Neural progenitor cell (in vitro differentiated cells): ENCODE measurements at regions not wholly inside any gene's neighbourhood (a gene's known extent, or its start where the extent isn't known, plus 50 kb on each side); places are given as distances from the start of the nearest gene placed in this dataset.

Source experiments
- DNase-seq: peaks from one replicate; pipeline ENCODE4 v3.0.0-alpha.2; 2016; ENCODE audit warnings: low spot score
- H2AFZ ChIP-seq: fragments of 200-600 bp; sonication (generic); replicated peaks from 2 replicates; pipeline ENCODE4 v1.6.1; 2016; ENCODE audit warnings: antibody characterized with exemption
- H3F3A ChIP-seq: fragments of 200-600 bp; sonication (generic); 2 replicates; pipeline ENCODE4 v1.6.1; 2016; ENCODE audit warnings: antibody characterized with exemption, low read depth
- H3K27ac ChIP-seq: fragments of 200-600 bp; sonication (generic); 2 replicates; pipeline ENCODE4 v1.5.1; 2016; ENCODE audit warnings: mild to moderate bottlenecking
- H3K27me3 ChIP-seq: fragments of 200-600 bp; sonication (generic); 2 replicates; pipeline ENCODE4 v1.6.1; 2016; ENCODE audit warnings: mild to moderate bottlenecking, moderate library complexity
- H3K36me3 ChIP-seq: fragments of 200-600 bp; sonication (generic); 2 replicates; pipeline ENCODE4 v1.5.1; 2016
- H3K4me1 ChIP-seq: fragments of 200-600 bp; sonication (generic); 2 replicates; pipeline ENCODE4 v1.6.1; 2016; ENCODE audit warnings: mixed run types
- H3K4me2 ChIP-seq: fragments of 200-600 bp; sonication (generic); 2 replicates; pipeline ENCODE4 v1.6.1; 2016
- H3K4me3 ChIP-seq: fragments of 200-600 bp; sonication (generic); 2 replicates; pipeline ENCODE4 v1.5.1; 2016
- H3K79me2 ChIP-seq: fragments of 200-600 bp; sonication (generic); 2 replicates; pipeline ENCODE4 v1.6.1; 2016; ENCODE audit warnings: low read depth
- H3K9ac ChIP-seq: fragments of 200-600 bp; sonication (generic); 2 replicates; pipeline ENCODE4 v1.6.1; 2016
- H3K9me3 ChIP-seq: fragments of 200-600 bp; sonication (generic); 2 replicates; pipeline ENCODE4 v1.5.1; 2016; ENCODE audit warnings: low read depth
- H4K20me1 ChIP-seq: fragments of 200-600 bp; sonication (generic); 2 replicates; pipeline ENCODE4 v1.6.1; 2016; ENCODE audit warnings: low read depth
- H3K27ac Mint-ChIP-seq: 3 replicates; pipeline ENCODE4 v1.8.0; 2021; ENCODE audit warnings: mixed read lengths
- H3K27me3 Mint-ChIP-seq: 2 replicates; pipeline ENCODE4 v1.8.0; 2022; ENCODE audit warnings: low read depth, mild to moderate bottlenecking, inconsistent platforms, moderate library complexity, mixed read lengths; ENCODE audit not compliant: insufficient read depth
- H3K36me3 Mint-ChIP-seq: 3 replicates; pipeline ENCODE4 v1.8.0; 2021; ENCODE audit warnings: mixed read lengths
- H3K4me1 Mint-ChIP-seq: 3 replicates; pipeline ENCODE4 v1.8.0; 2021; ENCODE audit warnings: mixed read lengths
- H3K4me3 Mint-ChIP-seq: 3 replicates; pipeline ENCODE4 v1.8.0; 2021; ENCODE audit warnings: mild to moderate bottlenecking, moderate library complexity, mixed read lengths
- H3K9me3 Mint-ChIP-seq: 3 replicates; pipeline ENCODE4 v1.8.0; 2020; ENCODE audit warnings: mixed read lengths
- CTCF ChIP-seq: fragments of 200-600 bp; sonication (generic); IDR thresholded peaks from 2 replicates; pipeline ENCODE4 v1.5.1; 2017; ENCODE audit warnings: antibody characterized with exemption, mild to moderate bottlenecking
- EZH2 ChIP-seq: fragments of 200-600 bp; sonication (generic); IDR thresholded peaks from 2 replicates; pipeline ENCODE4 v1.6.1; 2017; ENCODE audit warnings: antibody characterized with exemption, mild to moderate bottlenecking, moderate library complexity
- EZH2phosphoT487 ChIP-seq: fragments of 200-600 bp; sonication (generic); IDR thresholded peaks from 2 replicates; pipeline ENCODE4 v1.6.1; 2017; ENCODE audit warnings: antibody characterized with exemption

DNA sequence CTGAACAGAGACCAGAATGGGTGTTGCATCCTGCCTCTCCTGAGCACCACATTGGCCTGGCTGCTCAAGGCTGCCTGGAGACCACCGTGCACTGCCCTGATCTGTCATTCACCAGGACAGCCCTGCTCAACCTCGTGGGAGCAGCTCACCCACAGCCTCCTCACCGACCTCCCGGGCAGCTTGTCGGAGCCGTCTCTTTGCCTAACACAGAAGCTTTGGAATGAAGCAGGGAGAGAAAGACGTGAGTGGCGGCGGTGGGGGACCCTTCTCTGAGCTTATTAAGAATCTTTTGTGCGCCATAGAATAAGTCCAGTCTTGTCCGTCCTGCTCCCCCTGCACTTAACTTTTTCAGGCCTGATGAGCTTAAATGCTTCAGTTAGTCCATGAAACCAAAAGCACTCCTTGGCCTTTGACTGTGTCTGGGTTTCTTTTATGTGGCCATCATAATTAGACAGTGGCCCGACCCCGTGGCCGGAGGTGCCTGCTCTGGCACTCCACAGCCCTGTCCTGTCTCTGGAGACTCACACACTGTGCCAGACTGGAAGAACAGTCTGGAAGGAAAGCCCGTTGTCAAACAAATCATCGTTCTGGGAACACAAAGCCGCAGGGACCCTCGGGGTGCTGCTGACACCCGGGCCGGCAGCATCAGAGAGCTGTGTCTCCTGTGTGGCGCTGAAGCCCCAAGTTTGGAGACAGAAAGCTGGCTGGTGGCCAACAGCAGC is 192.8 kb downstream of the BCOR start:
- no peaks in the 10 kb centered on the region for H3K79me2 ChIP-seq
- H3K4me2 ChIP-seq: no peak overlapping the region
- no peaks in the 10 kb centered on the region for H3K9me3 ChIP-seq
- no peaks in the 10 kb centered on the region for H4K20me1 ChIP-seq
- H3K4me1 Mint-ChIP-seq: peaks cover 57% of the 10 kb centered on the region
- no peak overlapping the region for H3K4me3 ChIP-seq
- no peak overlapping the region for H3K9ac ChIP-seq
- no peak for DNase-seq
- peak overlapping the region; percentile 41 for H3K4me3 Mint-ChIP-seq
- peaks cover 14% of the 10 kb centered on the region for H3K9me3 Mint-ChIP-seq
- no peaks in the 10 kb centered on the region for H3K36me3 Mint-ChIP-seq
- no peaks in the 10 kb centered on the region for H3K36me3 ChIP-seq
- no peaks in the 10 kb centered on the region for H3K27me3 ChIP-seq
- peaks cover 12% of the 10 kb centered on the region for H3K27me3 Mint-ChIP-seq
- peak overlapping the region; percentile 42 for H3K27ac Mint-ChIP-seq
- no peak overlapping the region for H3K27ac ChIP-seq
- no peak overlapping the region for H2AFZ ChIP-seq
- H3F3A ChIP-seq: peaks cover 3% of the 10 kb centered on the region
- TF ChIP-seq EZH2 (no peak), EZH2phosphoT487 (no peak), CTCF (no peak)
- peaks cover 25% of the 10 kb centered on the region for H3K4me1 ChIP-seq

GRCh38 chrX:39905538-39905891 is 192.2 kb downstream of the BCOR start:
- no peak overlapping the region for H3K27ac ChIP-seq
- no peak overlapping the region for H3K9ac ChIP-seq
- Mint-ChIP-seq H3K27me3 (peaks cover 9% of the 10 kb centered on the region), H3K9me3 (peaks cover 14% of the 10 kb centered on the region), H3K4me1 (peaks cover 54% of the 10 kb centered on the region), H3K4me3 (peak overlapping the region; percentile 18), H3K36me3 (no peaks in the 10 kb centered on the region), H3K27ac (peak overlapping the region; percentile 42)
- H3K4me1 ChIP-seq: peaks cover 19% of the 10 kb centered on the region
- no peak overlapping the region for H2AFZ ChIP-seq
- H3K4me3 ChIP-seq: no peak overlapping the region
- H3K27me3 ChIP-seq: no peaks in the 10 kb centered on the region
- no peaks in the 10 kb centered on the region for H3K9me3 ChIP-seq
- H4K20me1 ChIP-seq: no peaks in the 10 kb centered on the region
- H3K79me2 ChIP-seq: no peaks in the 10 kb centered on the region
- H3K4me2 ChIP-seq: no peak overlapping the region
- TF ChIP-seq EZH2phosphoT487 (no peak), EZH2 (no peak), CTCF (no peak)
- H3K36me3 ChIP-seq: no peaks in the 10 kb centered on the region
- DNase-seq: no peak
- H3F3A ChIP-seq: peaks cover 3% of the 10 kb centered on the region

DNA sequence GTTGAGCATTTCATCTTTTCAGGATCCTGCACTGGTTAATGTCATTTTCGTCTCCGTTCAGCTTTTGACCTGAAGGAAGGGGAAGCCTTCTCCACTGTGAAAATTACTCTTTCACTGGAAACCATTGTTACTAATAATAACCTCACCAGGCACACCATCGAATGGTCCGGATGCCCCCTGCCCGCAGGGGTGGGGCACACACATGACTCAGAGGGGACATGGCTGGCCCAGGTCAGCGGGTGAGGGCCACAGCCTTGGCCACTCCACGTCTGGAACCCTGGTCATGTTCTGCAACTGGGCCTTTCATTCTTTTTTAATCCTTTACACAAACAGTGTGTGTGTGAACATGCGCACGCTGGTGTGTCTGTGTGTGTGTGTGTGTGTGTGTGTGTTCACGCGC is 191.8 kb downstream of the BCOR start:
- TF ChIP-seq CTCF: no peak
- no peak for TF ChIP-seq EZH2phosphoT487
- no peak for TF ChIP-seq EZH2
- H3K36me3 ChIP-seq: no peaks in the 10 kb centered on the region
- H3K4me1 ChIP-seq: peaks cover 15% of the 10 kb centered on the region
- Mint-ChIP-seq H3K9me3 (peaks cover 14% of the 10 kb centered on the region), H3K27ac (no peak overlapping the region), H3K36me3 (no peaks in the 10 kb centered on the region), H3K27me3 (peaks cover 9% of the 10 kb centered on the region), H3K4me3 (peak overlapping the region; percentile 18), H3K4me1 (peaks cover 53% of the 10 kb centered on the region)
- H3K4me3 ChIP-seq: no peak overlapping the region
- no peaks in the 10 kb centered on the region for H3K79me2 ChIP-seq
- H3K9me3 ChIP-seq: no peaks in the 10 kb centered on the region
- no peak for DNase-seq
- H3K9ac ChIP-seq: no peak overlapping the region
- no peak overlapping the region for H3K4me2 ChIP-seq
- H4K20me1 ChIP-seq: no peaks in the 10 kb centered on the region
- peaks cover 3% of the 10 kb centered on the region for H3F3A ChIP-seq
- H3K27me3 ChIP-seq: no peaks in the 10 kb centered on the region
- no peak overlapping the region for H2AFZ ChIP-seq
- H3K27ac ChIP-seq: no peak overlapping the region
